GM21786 (cell line): ENCODE measurements at regions not wholly inside any gene's neighbourhood (a gene's known extent, or its start where the extent isn't known, plus 50 kb on each side); places are given as distances from the start of the nearest gene placed in this dataset.

Experiments
- ATAC-seq: cut with Tn5 transposase; IDR thresholded peaks from one replicate; pipeline ENCODE4 v1.9.1; 2021; ENCODE audit not compliant: unreplicated experiment

GRCh38 chr2:146665800-146666199, 1179.0 kb upstream of the ACVR2A start:
- no peak for ATAC-seq

- ATAC-seq = no peak
Measured at GRCh38 chr2:146661473-146662096, 1183.2 kb upstream of the ACVR2A start.

- ATAC-seq = no peak
Measured at GRCh38 chr2:146659976-146660375, 1184.9 kb upstream of the ACVR2A start.

GRCh38 chr2:146652311-146652710, 1192.5 kb upstream of the ACVR2A start:
- no peak for ATAC-seq

- ATAC-seq = no peak
Measured at GRCh38 chr2:146651361-146651760, 1193.5 kb upstream of the ACVR2A start.

GRCh38 chr2:146642066-146642465, 1202.8 kb upstream of the ACVR2A start:
- ATAC-seq = no peak

- no peak for ATAC-seq
Measured at GRCh38 chr2:146634230-146635097, 1210.4 kb upstream of the ACVR2A start.

GRCh38 chr2:146633159-146633558, 1211.7 kb upstream of the ACVR2A start:
- ATAC-seq = no peak

GRCh38 chr2:146632707-146633106, 1212.1 kb upstream of the ACVR2A start:
- ATAC-seq = no peak

- ATAC-seq = no peak
Measured at GRCh38 chr2:146624430-146625160, 1220.2 kb upstream of the ACVR2A start.

- ATAC-seq = no peak
Measured at GRCh38 chr2:146623771-146624170, 1221.1 kb upstream of the ACVR2A start.

GRCh38 chr2:146621656-146622055, 1223.2 kb upstream of the ACVR2A start:
- ATAC-seq = no peak

GRCh38 chr2:146615778-146616177, 1229.1 kb upstream of the ACVR2A start:
- ATAC-seq = no peak

GRCh38 chr2:146608490-146608889, 1236.3 kb upstream of the ACVR2A start:
- ATAC-seq = no peak

- ATAC-seq = no peak
Measured at GRCh38 chr2:146604521-146604920, 1240.3 kb upstream of the ACVR2A start.

- ATAC-seq = no peak
Measured at GRCh38 chr2:146602856-146603255, 1242.0 kb upstream of the ACVR2A start.

GRCh38 chr2:146602383-146602782, 1242.4 kb upstream of the ACVR2A start:
- ATAC-seq = no peak

- no peak for ATAC-seq
Measured at GRCh38 chr2:146598791-146599190, 1246.0 kb upstream of the ACVR2A start.

GRCh38 chr2:146597291-146597690, 1247.5 kb upstream of the ACVR2A start:
- no peak for ATAC-seq

- ATAC-seq = no peak
Measured at GRCh38 chr2:146591908-146592307, 1252.9 kb upstream of the ACVR2A start.

GRCh38 chr2:146587291-146587713, 1257.5 kb upstream of the ACVR2A start:
- no peak for ATAC-seq

- ATAC-seq = no peak
Measured at GRCh38 chr2:146584316-146584715, 1260.5 kb upstream of the ACVR2A start.
